ENCODE measurements at regions not wholly inside any gene's neighbourhood (a gene's known extent, or its start where the extent isn't known, plus 50 kb on each side); places are given as distances from the start of the nearest gene placed in this dataset.

DNA sequence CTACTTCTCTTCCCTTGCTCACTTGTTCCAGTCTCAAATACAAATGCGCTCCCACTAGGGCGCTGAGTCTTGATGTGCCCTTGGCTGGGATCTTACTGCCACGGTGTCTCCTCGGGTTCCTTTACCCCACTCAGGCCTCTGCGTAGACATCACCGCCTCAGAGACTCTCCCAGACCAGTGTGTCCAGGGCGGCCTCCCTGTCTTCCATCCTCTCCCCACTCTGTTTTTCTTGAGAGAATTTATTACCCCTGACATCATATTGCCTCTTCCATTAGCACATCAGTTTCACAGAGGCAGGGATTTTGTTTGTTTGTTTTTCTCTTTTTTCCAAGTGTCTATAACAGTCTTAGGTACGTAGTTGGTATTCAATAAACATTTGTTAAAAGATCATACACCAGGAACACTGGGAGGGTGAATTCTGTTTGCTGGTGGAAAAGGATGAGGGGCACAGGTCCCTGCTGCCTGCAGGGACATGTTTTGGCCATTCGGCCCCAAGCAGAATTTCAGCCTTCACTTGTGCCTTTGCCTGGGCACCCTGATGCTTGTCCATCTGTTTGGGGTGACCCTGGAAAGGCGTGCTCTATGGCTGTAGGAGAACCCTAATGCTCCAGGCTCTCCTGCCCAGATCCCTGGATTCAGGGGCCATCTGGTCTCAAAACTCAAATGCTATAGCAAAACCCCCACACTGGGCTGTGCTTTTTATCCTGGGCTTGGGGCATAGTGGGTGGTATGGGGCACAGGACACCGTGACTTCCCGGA lies 55.0 kb downstream of the RPL37A start:
- Histone ChIP-seq H3K4me1 (ENCODE audit: low read depth) (peaks cover 15% of the 10 kb centered on the region), H3K36me3 (no peaks in the 10 kb centered on the region), H3K4me3 (no peak overlapping the region), H3K27me3 (no peaks in the 10 kb centered on the region), H3K9me3 (ENCODE audit: low read depth) (no peaks in the 10 kb centered on the region), H3K27ac (no peak overlapping the region)
- TF ChIP-seq, protein P1, sequence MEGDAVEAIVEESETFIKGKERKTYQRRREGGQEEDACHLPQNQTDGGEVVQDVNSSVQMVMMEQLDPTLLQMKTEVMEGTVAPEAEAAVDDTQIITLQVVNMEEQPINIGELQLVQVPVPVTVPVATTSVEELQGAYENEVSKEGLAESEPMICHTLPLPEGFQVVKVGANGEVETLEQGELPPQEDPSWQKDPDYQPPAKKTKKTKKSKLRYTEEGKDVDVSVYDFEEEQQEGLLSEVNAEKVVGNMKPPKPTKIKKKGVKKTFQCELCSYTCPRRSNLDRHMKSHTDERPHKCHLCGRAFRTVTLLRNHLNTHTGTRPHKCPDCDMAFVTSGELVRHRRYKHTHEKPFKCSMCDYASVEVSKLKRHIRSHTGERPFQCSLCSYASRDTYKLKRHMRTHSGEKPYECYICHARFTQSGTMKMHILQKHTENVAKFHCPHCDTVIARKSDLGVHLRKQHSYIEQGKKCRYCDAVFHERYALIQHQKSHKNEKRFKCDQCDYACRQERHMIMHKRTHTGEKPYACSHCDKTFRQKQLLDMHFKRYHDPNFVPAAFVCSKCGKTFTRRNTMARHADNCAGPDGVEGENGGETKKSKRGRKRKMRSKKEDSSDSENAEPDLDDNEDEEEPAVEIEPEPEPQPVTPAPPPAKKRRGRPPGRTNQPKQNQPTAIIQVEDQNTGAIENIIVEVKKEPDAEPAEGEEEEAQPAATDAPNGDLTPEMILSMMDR (IDR thresholded peaks at IDR 0.05; ENCODE audit: low read depth, low read length), result no peak
- DNase-seq (ENCODE audit: low read depth in 1 of 2, low spot score in 1 of 2), result no peak

DNA sequence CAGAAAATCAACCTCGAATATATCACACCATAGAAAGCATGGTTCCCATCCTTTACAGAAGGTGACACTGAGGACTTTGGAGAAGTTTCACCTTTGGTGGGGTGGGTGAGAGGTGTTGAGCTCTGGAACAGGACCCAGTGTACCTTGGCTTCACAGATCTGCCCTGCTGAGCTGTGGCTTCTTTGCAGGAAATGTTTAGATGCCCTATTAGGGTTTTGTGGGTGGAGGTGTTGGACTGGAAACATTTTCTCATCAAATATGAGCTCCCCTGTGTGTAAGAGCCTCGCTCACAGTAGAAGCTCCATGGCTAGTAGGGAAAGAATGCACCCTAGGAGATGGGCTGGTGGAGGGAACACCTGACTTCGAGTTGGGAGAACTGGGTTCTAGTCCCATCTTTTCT lies 55.6 kb downstream of the RPL37A start:
- H3K4me3 ChIP-seq, result no peak overlapping the region
- TF ChIP-seq, protein P1 (IDR thresholded peaks at IDR 0.05; ENCODE audit: low read depth, low read length), result no peak

DNA sequence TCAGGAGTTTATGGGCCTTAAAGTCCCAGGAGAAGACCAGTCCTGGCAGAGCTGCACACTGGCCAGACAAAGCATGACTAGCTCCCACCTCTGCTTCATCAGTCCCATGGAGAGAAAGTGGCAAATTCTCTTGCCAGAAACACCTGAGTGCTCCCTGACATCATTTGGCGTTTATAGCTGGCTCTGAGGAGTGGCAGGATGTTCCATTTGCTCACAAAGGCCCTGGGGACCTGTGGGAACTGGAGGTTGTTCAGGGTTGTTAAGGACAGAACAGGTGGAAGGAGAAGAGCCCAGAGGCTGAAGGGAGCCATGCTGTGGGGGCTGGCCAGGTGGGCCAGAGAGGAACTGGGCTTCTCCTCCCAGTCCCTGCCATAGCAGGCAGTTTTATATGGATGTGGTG lies 56.1 kb downstream of the RPL37A start:
- TF ChIP-seq, protein P1 (IDR thresholded peaks at IDR 0.05; ENCODE audit: low read depth, low read length), result no peak
- Histone ChIP-seq H3K4me3 (no peak overlapping the region), H3K27me3 (no peaks in the 10 kb centered on the region), H3K9me3 (ENCODE audit: low read depth) (no peaks in the 10 kb centered on the region), H3K36me3 (no peaks in the 10 kb centered on the region), H3K27ac (no peak overlapping the region), H3K4me1 (ENCODE audit: low read depth) (peaks cover 15% of the 10 kb centered on the region)
- no peak for DNase-seq (ENCODE audit: low read depth in 1 of 2, low spot score in 1 of 2)

More for the DNA sequence above, 55.6 kb downstream of the RPL37A start:
- Histone ChIP-seq H3K27me3 (no peaks in the 10 kb centered on the region), H3K27ac (no peak overlapping the region), H3K36me3 (no peaks in the 10 kb centered on the region), H3K9me3 (ENCODE audit: low read depth) (no peaks in the 10 kb centered on the region), H3K4me1 (ENCODE audit: low read depth) (peaks cover 15% of the 10 kb centered on the region)
- no peak for DNase-seq (ENCODE audit: low read depth in 1 of 2, low spot score in 1 of 2)

DNA sequence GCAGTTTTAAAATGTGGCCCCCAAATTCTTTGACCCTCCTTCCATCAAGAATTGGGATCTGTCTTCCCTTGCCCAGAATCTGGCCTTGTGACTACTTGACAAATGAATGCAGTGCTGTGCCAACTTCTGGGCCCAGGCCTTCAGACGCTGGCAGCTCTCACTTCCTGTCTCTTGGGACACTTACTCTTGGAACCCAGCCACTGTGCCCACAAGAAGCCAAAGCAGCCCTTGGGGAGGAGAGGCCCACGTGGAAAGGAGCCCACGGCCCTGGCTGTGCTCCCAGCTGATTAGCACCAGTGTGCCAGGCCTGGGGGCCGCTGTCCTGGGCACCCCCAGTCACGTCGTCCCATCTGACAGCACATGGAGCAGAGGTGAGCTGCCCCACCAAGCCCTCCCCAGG lies 56.6 kb downstream of the RPL37A start:
- DNase-seq (ENCODE audit: low read depth in 1 of 2, low spot score in 1 of 2), result peak in 1 of 2 donors; percentile 69
- Histone ChIP-seq H3K27me3 (no peaks in the 10 kb centered on the region), H3K36me3 (no peaks in the 10 kb centered on the region), H3K4me1 (ENCODE audit: low read depth) (peaks cover 15% of the 10 kb centered on the region), H3K9me3 (ENCODE audit: low read depth) (no peaks in the 10 kb centered on the region), H3K4me3 (no peak overlapping the region), H3K27ac (no peak overlapping the region)
- TF ChIP-seq, protein P1 (IDR thresholded peaks at IDR 0.05; ENCODE audit: low read depth, low read length), result no peak

DNA sequence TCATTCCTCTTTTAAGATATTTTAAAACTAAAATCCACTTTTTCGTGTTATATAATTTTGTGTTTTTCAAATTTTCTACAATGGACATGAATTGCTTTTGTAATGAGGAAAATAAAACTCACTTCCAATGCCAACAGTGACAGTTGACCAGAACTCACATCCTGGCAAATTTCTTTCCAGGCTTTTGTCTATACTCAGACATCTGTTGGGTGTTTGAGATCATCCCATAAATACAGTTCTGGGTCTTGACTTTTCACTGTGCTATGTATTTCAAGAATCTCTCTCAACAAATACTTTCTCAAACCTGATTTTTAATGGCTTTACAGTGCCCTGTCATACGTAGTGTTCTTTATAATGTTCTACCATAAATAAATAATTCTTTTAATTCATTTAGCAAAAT lies 57.6 kb downstream of the RPL37A start:
- TF ChIP-seq, protein P1 (IDR thresholded peaks at IDR 0.05; ENCODE audit: low read depth, low read length), result no peak
- no peaks in the 10 kb centered on the region for H3K9me3 ChIP-seq (ENCODE audit: low read depth)
- no peak overlapping the region for H3K27ac ChIP-seq

More for the DNA sequence above, 57.6 kb downstream of the RPL37A start:
- no peak overlapping the region for H3K4me3 ChIP-seq
- H3K27me3 ChIP-seq, result no peaks in the 10 kb centered on the region
- H3K4me1 ChIP-seq (ENCODE audit: low read depth), result peaks cover 15% of the 10 kb centered on the region
- H3K36me3 ChIP-seq, result no peaks in the 10 kb centered on the region
- no peak for DNase-seq (ENCODE audit: low read depth in 1 of 2, low spot score in 1 of 2)
